GM12875 (cell line): ENCODE measurements at regions not wholly inside any gene's neighbourhood (a gene's known extent, or its start where the extent isn't known, plus 50 kb on each side); places are given as distances from the start of the nearest gene placed in this dataset.

Source experiments
- H3K4me3 ChIP-seq: one replicate; pipeline ENCODE4 v1.5.1; 2011; ENCODE audit warnings: low read depth, low read length, control low read depth
- CTCF ChIP-seq: IDR thresholded peaks from 2 replicates; pipeline ENCODE4 v1.5.1; 2011; ENCODE audit warnings: low read depth, mild to moderate bottlenecking, control low read depth, inconsistent platforms, low read length, moderate library complexity, borderline replicate concordance; ENCODE audit not compliant: insufficient read depth

GRCh38 chr12:89173096-89173495 is 179.2 kb downstream of the DUSP6 start:
- TF ChIP-seq CTCF: no peak
- no peak overlapping the region for H3K4me3 ChIP-seq

- no peak for TF ChIP-seq CTCF
- H3K4me3 ChIP-seq: no peak overlapping the region
Observed at GRCh38 chr12:89172224-89172623, 180.1 kb downstream of the DUSP6 start.

GRCh38 chr12:89169321-89169720 is 183.0 kb downstream of the DUSP6 start:
- no peak for TF ChIP-seq CTCF

GRCh38 chr12:89167986-89168385 is 184.3 kb downstream of the DUSP6 start:
- no peak overlapping the region for H3K4me3 ChIP-seq
- no peak for TF ChIP-seq CTCF

More at GRCh38 chr12:89169321-89169720, 183.0 kb downstream of the DUSP6 start:
- no peak overlapping the region for H3K4me3 ChIP-seq

GRCh38 chr12:89166525-89166934 is 185.8 kb downstream of the DUSP6 start:
- TF ChIP-seq CTCF: no peak
- no peak overlapping the region for H3K4me3 ChIP-seq

- H3K4me3 ChIP-seq: no peak overlapping the region
- no peak for TF ChIP-seq CTCF
Observed at GRCh38 chr12:89166121-89166520, 186.2 kb downstream of the DUSP6 start.

GRCh38 chr12:89165703-89166102 is 186.6 kb downstream of the DUSP6 start:
- no peak overlapping the region for H3K4me3 ChIP-seq
- TF ChIP-seq CTCF: no peak
